ENCODE measurements at regions not wholly inside any gene's neighbourhood (a gene's known extent, or its start where the extent isn't known, plus 50 kb on each side); places are given as distances from the start of the nearest gene placed in this dataset.
"Not testable (repeated sequence)": the region's sequence is repeated elsewhere in the genome, so short reads cannot be mapped to it uniquely, and the experiment has no call there.

- no peak for DNase-seq
Measured at GRCh38 chr10:78442836-78443550, 409.3 kb downstream of the RPS24 start.

DNA sequence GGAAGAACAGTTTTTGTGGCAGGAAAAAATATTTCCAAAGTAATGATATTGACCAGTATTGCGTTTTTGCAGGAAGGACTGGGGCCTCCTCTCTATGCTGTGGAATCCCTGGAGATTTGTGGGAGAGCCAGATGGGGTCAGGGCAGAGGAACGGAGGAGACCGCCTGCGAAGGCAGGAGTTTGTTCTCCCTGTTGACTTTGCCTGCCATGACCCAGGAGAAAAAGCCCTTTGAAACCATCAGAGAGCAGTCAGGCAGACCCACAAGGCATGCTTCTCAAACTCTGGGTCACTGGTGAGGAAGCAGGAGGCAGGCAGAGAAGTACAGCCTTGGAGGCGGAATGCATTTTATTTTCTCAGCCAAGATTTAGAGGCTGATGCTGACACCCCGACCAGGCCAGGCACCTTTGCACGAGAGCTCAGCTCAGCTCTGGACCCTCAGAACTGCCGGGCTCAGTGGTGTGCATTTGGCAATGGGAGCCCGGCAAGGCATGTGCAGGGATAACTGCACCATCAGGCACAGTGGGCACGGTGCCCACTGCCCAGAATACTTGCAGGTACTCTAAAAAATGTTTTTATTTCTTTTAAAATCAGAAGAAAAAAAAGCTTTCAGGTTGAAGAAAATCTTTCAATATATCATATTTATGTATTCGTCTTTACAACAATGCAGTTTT is 410.4 kb downstream of the RPS24 start:
- DNase-seq: no peak

- DNase-seq: not testable (repeated sequence)
Measured at GRCh38 chr10:78444741-78445140, 411.1 kb downstream of the RPS24 start.

GRCh38 chr10:78445308-78445707 is 411.6 kb downstream of the RPS24 start:
- DNase-seq: no peak

DNA sequence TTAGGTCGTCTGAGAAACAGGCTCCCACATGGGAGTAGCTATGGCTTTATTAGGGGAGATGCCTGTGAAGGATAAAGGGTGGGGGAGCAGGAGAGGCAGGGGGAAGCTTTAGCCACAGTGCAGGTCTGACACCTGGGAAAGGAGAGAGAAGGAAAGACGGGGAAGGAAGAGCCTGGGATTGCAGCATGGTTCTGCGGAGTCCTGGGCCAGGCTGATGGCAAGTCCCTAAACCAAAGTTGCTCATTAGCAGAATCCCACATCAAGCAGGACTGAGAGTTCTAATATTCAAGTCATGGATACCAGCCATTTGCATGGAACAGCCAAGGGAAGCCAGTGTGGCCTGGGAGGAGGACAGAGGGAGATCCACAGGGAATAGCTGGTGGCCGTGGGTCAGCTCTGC is 414.8 kb downstream of the RPS24 start:
- DNase-seq: no peak

DNA sequence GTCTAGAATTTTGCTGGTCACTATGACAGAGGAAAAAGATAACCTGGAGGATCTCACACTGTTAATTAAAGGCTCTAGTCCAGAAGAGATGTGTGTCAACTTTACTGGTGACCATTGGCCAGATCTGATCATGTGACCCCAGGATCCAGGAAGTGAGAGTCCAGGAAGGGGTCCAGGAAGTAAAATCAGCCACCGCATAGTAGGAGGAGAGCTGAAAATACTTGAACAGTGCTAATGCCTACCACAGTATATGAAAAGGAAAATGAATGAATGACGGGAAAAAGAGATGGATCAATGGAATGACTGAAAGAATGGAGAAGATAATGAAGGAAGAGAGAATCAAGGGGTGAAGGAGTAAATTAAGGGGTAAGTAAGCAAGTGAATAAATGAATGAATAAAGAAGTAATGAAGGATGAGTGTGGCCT is 415.3 kb downstream of the RPS24 start:
- DNase-seq: no peak

DNA sequence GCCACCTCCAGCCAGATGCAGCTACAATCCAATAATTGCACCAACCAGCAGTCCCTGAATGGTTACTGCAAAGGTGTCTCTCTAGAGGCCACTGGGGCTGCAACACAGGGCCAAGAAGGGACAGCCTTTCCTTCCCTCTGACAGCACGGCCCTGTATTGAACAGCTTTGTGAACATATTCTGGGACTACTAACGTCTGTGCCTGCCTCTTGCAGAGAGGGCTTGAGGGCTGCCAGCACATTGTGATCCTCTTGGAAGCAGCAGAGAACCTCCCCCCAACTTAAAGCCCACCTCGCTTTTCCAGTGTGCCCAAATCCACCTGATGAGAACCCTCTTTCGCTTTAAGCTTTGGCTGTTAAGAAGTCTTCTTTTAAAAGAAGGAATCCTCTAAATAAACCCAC is 415.9 kb downstream of the RPS24 start:
- DNase-seq: no peak

GRCh38 chr10:78450239-78450638 is 416.6 kb downstream of the RPS24 start:
- DNase-seq: no peak

- DNase-seq: no peak
Measured at GRCh38 chr10:78450807-78451485, 417.3 kb downstream of the RPS24 start.

- no peak for DNase-seq
Measured at GRCh38 chr10:78451592-78451991, 417.9 kb downstream of the RPS24 start.

GRCh38 chr10:78454123-78454645 is 420.5 kb downstream of the RPS24 start:
- DNase-seq: no peak

DNA sequence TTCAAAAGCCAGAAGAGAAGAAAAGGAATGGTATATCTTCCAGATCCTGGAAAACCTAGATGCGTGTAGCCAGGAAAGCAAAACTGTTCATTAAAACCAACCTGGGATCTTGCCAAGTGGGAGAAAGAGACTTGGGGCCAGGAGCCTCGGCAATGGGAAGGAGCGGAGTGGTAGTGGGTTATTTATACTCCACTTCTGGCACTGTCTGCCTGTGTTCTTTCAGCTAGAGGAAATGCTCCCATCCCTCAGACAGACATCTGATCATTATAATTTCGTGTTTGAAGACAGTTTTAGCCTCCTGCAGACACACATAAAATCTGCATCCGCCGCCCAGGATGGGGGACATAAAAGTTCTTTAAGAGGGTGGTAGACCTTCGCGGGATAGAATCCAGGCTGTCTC is 421.6 kb downstream of the RPS24 start:
- no peak for DNase-seq

- no peak for DNase-seq
Measured at GRCh38 chr10:78455811-78456210, 422.1 kb downstream of the RPS24 start.

DNA sequence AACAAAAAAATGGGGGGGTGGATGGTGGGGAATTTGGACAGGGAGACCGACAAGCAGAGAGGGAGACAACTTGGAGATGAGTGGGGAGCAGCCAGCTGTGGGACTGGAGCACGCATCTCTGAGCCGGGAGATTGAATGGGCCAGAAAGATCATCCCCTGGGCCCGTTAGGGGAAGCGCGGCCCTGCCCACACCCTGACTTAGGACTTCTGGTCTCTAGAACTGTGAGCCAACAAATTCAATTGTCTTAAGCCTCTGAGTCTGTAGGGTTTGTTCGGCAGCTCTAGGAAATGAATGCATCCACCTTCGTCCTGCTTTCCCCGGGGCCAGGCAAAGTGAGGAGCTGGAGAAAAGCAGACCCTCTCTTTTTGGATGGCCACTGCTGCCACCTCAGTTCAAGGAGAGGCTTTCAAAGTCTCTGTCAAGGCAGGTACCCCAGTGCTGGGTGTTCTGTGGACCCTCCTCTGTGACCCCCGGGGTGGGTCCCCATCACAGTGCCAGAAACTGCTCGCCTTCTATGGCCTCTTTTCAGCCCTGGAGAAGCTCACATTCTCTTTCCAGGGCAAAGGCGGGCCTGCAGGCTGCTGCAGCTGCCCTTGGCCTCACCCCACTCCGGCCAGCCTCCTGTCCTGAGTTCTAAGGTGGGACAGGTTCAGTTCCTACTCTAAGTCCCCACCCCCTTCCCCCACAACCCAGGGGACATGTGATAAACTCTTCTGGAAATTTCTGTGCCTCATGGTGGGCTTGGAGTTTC is 423.2 kb downstream of the RPS24 start:
- DNase-seq: no peak

GRCh38 chr10:78457804-78458482 is 424.3 kb downstream of the RPS24 start:
- DNase-seq: no peak

DNA sequence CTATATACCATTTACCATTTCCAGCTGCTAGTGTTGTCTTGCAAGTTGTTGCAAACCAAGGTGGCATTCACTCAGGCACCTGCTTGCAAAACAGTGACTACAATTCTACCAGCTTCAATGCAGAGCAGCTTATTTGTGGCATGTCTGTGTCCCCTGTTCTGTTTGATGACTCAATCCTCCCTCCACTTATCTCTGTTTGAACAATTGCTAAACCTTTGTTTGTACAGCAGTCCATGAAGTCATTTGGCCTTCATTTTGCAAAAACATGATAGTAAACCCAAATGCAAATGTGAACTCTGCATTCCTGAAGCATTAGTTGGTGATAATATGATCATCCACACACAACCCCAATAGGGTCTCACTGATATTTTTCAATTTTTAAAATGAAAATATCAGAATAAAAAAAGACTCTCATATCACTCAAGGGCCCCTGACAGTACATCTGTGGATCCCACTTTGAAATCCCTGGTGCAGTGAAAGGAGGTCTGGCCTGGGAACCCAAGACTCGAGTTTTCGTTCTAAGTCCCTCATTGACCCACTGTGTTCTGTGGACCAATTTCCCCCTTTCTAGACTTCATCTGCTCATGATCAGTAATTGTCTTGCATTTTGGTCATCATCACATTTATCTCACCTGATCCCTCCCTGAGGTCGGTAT is 425.4 kb downstream of the RPS24 start:
- no peak for DNase-seq

GRCh38 chr10:78459639-78460037 is 426.0 kb downstream of the RPS24 start:
- no peak for DNase-seq

DNA sequence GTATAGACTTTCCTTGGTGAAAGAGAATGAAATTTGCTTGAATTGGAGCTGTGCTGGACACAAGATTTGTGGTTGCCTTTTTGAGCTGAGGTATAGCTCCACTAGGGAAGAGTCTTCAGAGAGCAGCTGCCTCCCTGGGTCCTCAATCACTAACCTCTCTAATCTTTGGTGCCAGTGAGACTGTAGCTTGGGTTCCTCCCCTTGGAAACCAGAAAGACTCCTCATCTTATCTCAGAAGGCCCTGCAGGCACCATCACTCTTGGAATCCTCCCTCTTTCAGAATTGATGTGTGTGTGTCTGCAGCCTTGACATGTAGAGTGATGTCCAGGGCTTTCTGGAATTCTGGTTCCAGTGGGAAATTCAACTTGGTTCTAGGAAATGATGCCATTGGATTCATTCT is 426.5 kb downstream of the RPS24 start:
- no peak for DNase-seq

- DNase-seq: no peak
Measured at GRCh38 chr10:78461333-78461732, 427.7 kb downstream of the RPS24 start.

DNA sequence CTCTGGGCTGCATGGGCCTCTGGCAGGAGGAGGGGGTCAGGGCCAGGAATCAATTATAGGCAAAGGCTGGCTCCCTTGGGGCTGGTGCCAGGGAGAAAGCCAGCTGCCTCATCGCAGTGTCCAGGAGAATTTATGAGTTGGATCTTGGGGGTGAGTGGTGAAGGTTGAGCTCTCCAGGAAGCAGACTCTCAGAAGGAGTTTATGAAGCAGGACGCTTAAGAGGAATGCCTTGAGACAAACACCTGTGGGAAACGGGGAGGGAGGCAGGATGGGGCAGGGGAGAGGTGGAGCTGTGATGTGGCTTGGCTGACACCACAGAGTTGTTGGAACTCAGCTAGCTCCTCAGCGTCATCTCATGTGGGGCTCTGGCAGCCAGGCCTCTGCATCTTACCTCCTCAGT is 428.5 kb downstream of the RPS24 start:
- no peak for DNase-seq

GRCh38 chr10:78462726-78463228 is 429.1 kb downstream of the RPS24 start:
- no peak for DNase-seq

All from stimulated activated CD4-positive, alpha-beta T cell treated with anti-CD3 and anti-CD28 coated beads, Interleukin-4, amount 100 ng/mL, for 24 hours (primary cell).